Right cardiac atrium (tissue), 5 donors: ENCODE measurements at regions not wholly inside any gene's neighbourhood (a gene's known extent, or its start where the extent isn't known, plus 50 kb on each side); places are given as distances from the start of the nearest gene placed in this dataset.

ENCODE experiments used
- ATAC-seq, 2 donors: fragments of 200-7000 bp; cut with Tn5 transposase; one replicate each; pipeline versions ENCODE4 v1.8.0 to v1.9.1; 2020; ENCODE audit warnings: moderate library complexity in 2 of 2, mild to moderate bottlenecking in 1 of 2
- DNase-seq, 3 donors: peaks; one replicate each; pipeline ENCODE4 v3.0.0-alpha.2; 2020
- H3K27ac ChIP-seq: one replicate; pipeline ENCODE4 v1.5.1; 2013; ENCODE audit warnings: mild to moderate bottlenecking, low read length, control low read depth, moderate library complexity
- H3K27me3 ChIP-seq: one replicate; pipeline ENCODE4 v1.6.1; 2013; ENCODE audit not compliant: control insufficient read depth, insufficient read depth
- H3K4me1 ChIP-seq: one replicate; pipeline ENCODE4 v1.6.1; 2013; ENCODE audit warnings: low read length; ENCODE audit not compliant: control insufficient read depth, insufficient read depth
- H3K4me3 ChIP-seq: one replicate; pipeline ENCODE4 v1.5.1; 2013; ENCODE audit warnings: low read length, control low read depth
- H3K9me3 ChIP-seq: one replicate; pipeline ENCODE4 v1.6.1; 2013; ENCODE audit warnings: low read length; ENCODE audit not compliant: control insufficient read depth
- WGBS: extraction: QIAGEN DNeasy Blood & Tissue Kit; methylation state at CpG from one replicate; pipeline ENCODE4 v1.1.7; 2013; 5-methylcytosine and 5-hydroxymethylcytosine counted together
- intact Hi-C, 4 donors: fragments of 100-400 bp; cut with DNase I; formaldehyde crosslinking; loops; one replicate each; pipeline versions ENCODE4 v1.11.0 to v1.14.0; 2022 to 2023
- donor health status: healthy with polysubstance abuse.
- donor health status: DM: no; HTN: yes; CAD: no.
- donor health status: DM: no; HTN: no; CAD: no.
- donor health status: DM: no; HTN: yes; CAD: no; lungs with severe emphysema.
- donor health status: DM: yes; HTN: yes; CAD: no.

DNA sequence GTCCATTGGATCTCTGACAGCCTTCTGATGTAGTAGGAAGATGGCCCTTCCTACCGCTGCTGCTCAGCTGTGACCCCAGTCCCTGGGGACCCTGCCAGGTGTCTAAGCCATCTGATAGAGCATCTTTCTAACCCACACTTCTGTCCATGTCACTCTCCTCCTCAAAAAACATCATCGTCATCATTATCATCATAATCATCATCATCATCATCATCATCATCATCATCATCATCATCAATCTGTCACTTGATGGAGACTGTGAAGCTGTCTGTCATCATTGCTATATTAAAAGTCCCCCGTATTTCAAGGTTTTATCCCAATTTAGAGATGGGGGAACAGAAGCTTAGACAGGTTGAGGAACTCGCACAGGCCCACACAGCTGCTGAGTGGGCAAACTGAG is 75.1 kb upstream of the SLC6A11 start:
- Histone ChIP-seq H3K4me3 (no peak overlapping the region), H3K27ac (no peak overlapping the region), H3K4me1 (no peaks in the 10 kb centered on the region), H3K27me3 (no peaks in the 10 kb centered on the region), H3K9me3 (no peaks in the 10 kb centered on the region)
- no peak for ATAC-seq
- DNase-seq = no peak
- WGBS = 60% methylated on average over 4 of the region's 4 CpGs
- intact Hi-C loops = no loop called here

DNA sequence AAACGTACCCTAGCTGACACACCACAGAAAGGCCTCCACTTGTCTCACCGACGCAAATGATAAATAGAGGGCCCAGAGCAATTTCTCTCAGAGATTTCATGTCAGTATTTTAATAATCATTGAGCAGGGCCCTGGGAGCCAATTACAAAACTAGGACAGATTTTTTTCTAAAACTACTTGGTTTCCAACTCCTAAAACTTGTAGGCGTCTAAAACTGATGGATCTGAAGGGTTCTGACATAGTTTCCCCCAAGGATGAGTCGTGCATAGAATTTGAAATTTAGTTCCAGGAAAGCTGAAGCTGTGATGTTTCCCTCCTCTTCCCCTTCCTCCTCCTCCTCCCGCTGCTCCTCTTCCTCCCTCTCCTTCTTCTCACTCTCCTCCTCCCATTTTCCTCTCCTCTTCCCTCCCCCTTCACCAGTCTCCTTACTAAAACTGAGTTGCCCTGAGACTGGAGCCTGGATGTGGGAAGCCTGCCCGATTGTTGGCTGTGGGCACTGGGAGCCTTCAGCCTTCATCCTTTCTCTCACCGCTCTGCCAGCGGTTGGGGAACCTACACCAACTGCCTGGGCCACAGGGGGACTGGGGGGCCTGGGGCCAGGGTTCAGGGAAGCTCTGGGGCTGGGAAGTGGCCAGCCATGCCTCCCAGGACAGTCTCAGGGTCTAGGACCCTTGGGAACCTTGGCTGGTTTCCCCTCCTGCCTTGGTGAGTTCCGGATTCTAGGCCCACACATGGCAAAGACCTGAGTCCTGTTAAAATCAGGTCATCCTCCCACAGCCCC is 73.9 kb upstream of the SLC6A11 start:
- no peak for DNase-seq
- WGBS = 68% methylated on average over 10 of the region's 10 CpGs
- no peak for ATAC-seq
- Histone ChIP-seq H3K4me3 (no peak overlapping the region), H3K27me3 (no peaks in the 10 kb centered on the region), H3K9me3 (no peaks in the 10 kb centered on the region), H3K27ac (no peak overlapping the region), H3K4me1 (no peaks in the 10 kb centered on the region)
- intact Hi-C loops = no loop called here

- no peak overlapping the region for H3K4me3 ChIP-seq
- no peaks in the 10 kb centered on the region for H3K27me3 ChIP-seq
- no peaks in the 10 kb centered on the region for H3K9me3 ChIP-seq
- WGBS = 88% methylated on average over 12 of the region's 12 CpGs
- no peaks in the 10 kb centered on the region for H3K4me1 ChIP-seq
- no peak overlapping the region for H3K27ac ChIP-seq
- no peak for DNase-seq
- intact Hi-C loops = no loop called here
- no peak for ATAC-seq
These were observed 72.5 kb upstream of the SLC6A11 start for GRCh38 chr3:10743366-10744097.

- Histone ChIP-seq H3K27me3 (no peaks in the 10 kb centered on the region), H3K4me3 (no peak overlapping the region), H3K27ac (no peak overlapping the region), H3K9me3 (no peaks in the 10 kb centered on the region), H3K4me1 (no peaks in the 10 kb centered on the region)
- WGBS = 18% methylated on average over 7 of the region's 7 CpGs
- intact Hi-C loops = no loop called here
- DNase-seq (no peak), ATAC-seq (no peak)
These were observed 71.9 kb upstream of the SLC6A11 start for GRCh38 chr3:10744098-10744465.

GRCh38 chr3:10745392-10745791 is 70.6 kb upstream of the SLC6A11 start:
- DNase-seq = no peak
- H3K4me3 ChIP-seq = no peak overlapping the region
- ATAC-seq = no peak
- intact Hi-C loops = no loop called here
- no peak overlapping the region for H3K27ac ChIP-seq
- H3K4me1 ChIP-seq = no peaks in the 10 kb centered on the region
- no peaks in the 10 kb centered on the region for H3K27me3 ChIP-seq
- no peaks in the 10 kb centered on the region for H3K9me3 ChIP-seq

DNA sequence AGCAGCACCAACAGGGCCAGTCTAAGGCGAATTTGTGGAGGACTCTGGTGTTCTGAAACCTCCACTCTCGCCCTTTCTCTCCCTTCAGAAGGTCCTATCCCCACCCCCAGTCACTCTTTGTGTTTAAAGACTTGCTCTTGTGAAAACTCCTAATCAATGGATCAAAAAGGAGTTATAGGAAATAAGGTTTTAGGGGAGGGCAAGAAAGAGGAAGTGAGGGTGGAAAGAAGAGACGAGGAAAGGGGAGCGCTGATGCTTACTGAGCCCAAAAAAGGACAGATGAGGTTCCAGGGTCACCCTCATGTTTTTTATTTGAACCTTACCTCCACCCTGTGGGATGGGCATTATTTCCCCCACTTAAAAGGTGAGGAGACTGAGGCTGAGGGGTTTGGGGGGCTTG is 70.0 kb upstream of the SLC6A11 start:
- no peak for ATAC-seq
- DNase-seq = no peak
- no peaks in the 10 kb centered on the region for H3K4me1 ChIP-seq
- WGBS = 53% methylated on average over 4 of the region's 4 CpGs
- H3K9me3 ChIP-seq = no peaks in the 10 kb centered on the region
- intact Hi-C loops = no loop called here
- no peaks in the 10 kb centered on the region for H3K27me3 ChIP-seq
- no peak overlapping the region for H3K27ac ChIP-seq
- no peak overlapping the region for H3K4me3 ChIP-seq

GRCh38 chr3:10746684-10747083 is 69.3 kb upstream of the SLC6A11 start:
- no peak overlapping the region for H3K27ac ChIP-seq
- ATAC-seq = no peak
- H3K9me3 ChIP-seq = no peaks in the 10 kb centered on the region
- H3K27me3 ChIP-seq = no peaks in the 10 kb centered on the region
- WGBS = 92% methylated on average over 2 of the region's 2 CpGs
- DNase-seq = no peak
- no peak overlapping the region for H3K4me3 ChIP-seq
- intact Hi-C loops = no loop called here
- H3K4me1 ChIP-seq = no peaks in the 10 kb centered on the region

DNA sequence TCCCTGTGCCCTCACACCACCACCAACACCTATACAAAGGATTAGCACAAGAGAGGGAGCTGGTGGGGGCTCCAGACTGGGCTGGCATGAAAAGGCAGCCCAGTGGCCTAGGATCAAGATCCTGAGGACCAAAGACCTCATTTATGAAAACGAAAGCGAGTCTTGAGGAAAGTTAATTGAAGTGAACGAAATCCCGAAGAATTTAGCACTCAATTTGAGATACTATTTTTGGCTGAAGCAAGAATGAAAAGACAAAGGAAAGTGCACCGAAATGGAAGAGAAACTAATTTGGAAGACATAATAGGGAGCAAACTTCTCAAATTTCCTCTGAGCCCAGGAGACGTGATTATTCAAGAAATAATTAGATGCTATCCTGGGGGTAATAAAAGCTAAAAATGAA is 68.7 kb upstream of the SLC6A11 start:
- Histone ChIP-seq H3K9me3 (no peaks in the 10 kb centered on the region), H3K27me3 (no peaks in the 10 kb centered on the region), H3K4me1 (no peaks in the 10 kb centered on the region), H3K4me3 (no peak overlapping the region), H3K27ac (no peak overlapping the region)
- intact Hi-C loops = no loop called here
- 78% methylated on average over 6 of the region's 6 CpGs for WGBS
- ATAC-seq (no peak), DNase-seq (no peak)

DNA sequence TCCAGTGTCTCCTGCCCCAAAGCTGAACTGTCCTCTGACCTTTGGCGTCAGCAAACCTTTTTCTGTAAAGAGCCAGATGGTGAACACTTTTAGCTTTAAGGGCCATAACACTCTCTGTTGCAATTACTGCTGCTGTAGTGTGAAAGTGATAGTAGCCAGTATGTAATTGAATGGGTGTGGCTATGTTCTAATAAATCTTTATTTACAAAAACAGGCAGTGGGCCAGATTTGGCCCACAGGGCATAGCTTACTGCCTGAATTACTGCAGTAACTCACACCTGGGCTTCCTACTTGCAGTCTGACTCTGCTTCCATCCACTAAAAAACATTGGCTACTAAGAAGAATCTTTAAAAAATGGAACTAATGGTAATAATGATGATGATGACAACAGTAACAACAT is 68.0 kb upstream of the SLC6A11 start:
- 43% methylated on average over 1 of the region's 1 CpG for WGBS
- Histone ChIP-seq H3K27ac (no peak overlapping the region), H3K4me1 (no peaks in the 10 kb centered on the region), H3K9me3 (no peaks in the 10 kb centered on the region), H3K27me3 (no peaks in the 10 kb centered on the region), H3K4me3 (no peak overlapping the region)
- ATAC-seq = no peak
- no peak for DNase-seq
- intact Hi-C loops = no loop called here

- H3K27ac ChIP-seq = no peak overlapping the region
- H3K4me1 ChIP-seq = no peaks in the 10 kb centered on the region
- intact Hi-C loops = loop anchor here in 2 of 4 donors (10.0 kb wide), 2 partner anchors 301 to 581 kb away; no protein-coding TSS in a partner anchor
- H3K27me3 ChIP-seq = no peaks in the 10 kb centered on the region
- H3K9me3 ChIP-seq = no peaks in the 10 kb centered on the region
- WGBS = 10% methylated on average over 6 of the region's 6 CpGs
- H3K4me3 ChIP-seq = no peak overlapping the region
- ATAC-seq = peak in 1 of 2 donors; percentile 57
- DNase-seq = peak; percentile 44 to 85 (median 78)
These were observed 62.1 kb upstream of the SLC6A11 start for GRCh38 chr3:10753964-10754363.

DNA sequence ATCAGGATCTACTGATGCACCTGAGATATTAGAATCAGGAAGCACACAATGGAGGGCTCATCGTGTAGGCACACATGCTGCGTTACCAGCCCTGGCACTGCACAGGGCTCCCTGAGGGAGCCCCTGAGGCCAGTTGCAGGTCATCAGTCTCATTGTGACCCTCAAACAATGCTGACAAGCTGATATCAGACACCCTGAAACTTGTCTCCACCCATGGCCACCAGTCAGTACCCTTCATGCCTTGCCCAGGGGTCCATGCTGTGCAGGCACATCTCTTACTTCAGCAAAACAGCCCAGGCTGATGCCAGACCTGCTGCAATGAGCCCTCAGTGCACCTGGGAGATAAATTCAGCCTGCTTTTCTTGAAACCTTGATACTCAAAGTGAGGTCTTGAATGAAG is 59.5 kb upstream of the SLC6A11 start:
- intact Hi-C loops = loop anchor here in 3 of 4 donors (5.0 to 10.0 kb wide), 3 partner anchors 298 to 578 kb away; no protein-coding TSS in a partner anchor
- 65% methylated on average over 2 of the region's 2 CpGs for WGBS
- no peaks in the 10 kb centered on the region for H3K9me3 ChIP-seq
- no peaks in the 10 kb centered on the region for H3K27me3 ChIP-seq
- DNase-seq (no peak), ATAC-seq (no peak)
- no peak overlapping the region for H3K27ac ChIP-seq
- no peak overlapping the region for H3K4me3 ChIP-seq
- no peaks in the 10 kb centered on the region for H3K4me1 ChIP-seq
